ENCODE measurements at regions not wholly inside any gene's neighbourhood (a gene's known extent, or its start where the extent isn't known, plus 50 kb on each side); places are given as distances from the start of the nearest gene placed in this dataset.

DNA sequence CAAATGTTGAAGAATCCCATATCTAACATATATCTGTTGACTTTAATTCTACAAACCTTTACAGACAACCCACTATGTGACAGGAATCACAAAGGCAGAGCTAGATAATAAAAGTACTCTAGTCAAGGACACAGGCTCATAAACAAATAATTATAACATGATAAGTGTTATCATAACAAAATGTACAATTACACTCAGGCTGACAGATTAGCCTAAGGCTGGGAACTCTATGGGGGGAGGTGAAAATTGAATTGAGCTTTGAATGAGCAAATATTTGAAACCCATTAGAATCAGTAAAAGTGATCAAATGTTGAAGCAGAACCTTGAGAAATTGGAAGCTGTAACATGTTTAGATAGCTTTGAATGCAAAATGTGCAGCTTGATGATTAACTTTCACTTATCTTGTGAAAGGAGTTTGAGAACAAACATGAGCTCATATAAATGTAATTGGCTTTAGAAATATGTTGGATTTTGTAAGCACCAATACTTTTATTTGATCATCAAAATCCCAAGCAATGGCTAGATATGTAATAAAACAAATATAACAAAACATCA, 970.2 kb downstream of the SORCS3 start:
- Histone ChIP-seq H3K27me3 (ENCODE audit: control insufficient read depth in 2 of 2, insufficient read depth in 2 of 2, low read length in 2 of 2) (no peaks in the 10 kb centered on the region), H3K27ac (ENCODE audit: insufficient read depth, low read depth, low read length) (no peak overlapping the region), H3K36me3 (ENCODE audit: control insufficient read depth in 2 of 2, extremely low read depth in 1 of 2, insufficient read depth in 2 of 2, low read length in 2 of 2) (no peaks in the 10 kb centered on the region), H3K4me2 (ENCODE audit: insufficient read depth, low read length) (no peak overlapping the region), H2AFZ (ENCODE audit: low read depth, low read length) (no peak overlapping the region), H3K9me3 (replicated peaks; ENCODE audit: control insufficient read depth, insufficient read depth, low read length) (no peaks in the 10 kb centered on the region), H3K4me3 (replicated peaks in 1 of 3; ENCODE audit: insufficient read depth in 1 of 3, low read depth in 1 of 3, low read length in 3 of 3) (no peak overlapping the region), H4K20me1 (replicated peaks; ENCODE audit: control insufficient read depth, extremely low read depth, insufficient read depth, low read length) (no peaks in the 10 kb centered on the region), H3K79me2 (ENCODE audit: control insufficient read depth, insufficient read depth, low read length) (no peaks in the 10 kb centered on the region), H3K9me1 (replicated peaks; ENCODE audit: control insufficient read depth, extremely low read depth, insufficient read depth, low read length) (no peaks in the 10 kb centered on the region), H3K4me1 (ENCODE audit: control insufficient read depth, extremely low read depth, insufficient read depth, low read length) (no peaks in the 10 kb centered on the region), H3K9ac (replicated peaks; ENCODE audit: extremely low read depth, insufficient read depth, low read length) (no peak overlapping the region)
- dilution Hi-C loops (cut with MboI; ENCODE audit: extremely low pct_ligation_motif_present, low sequenced_read_pairs), result no loop called here
- ChIA-PET POLR2A (no interaction called here), CTCF (no interaction called here)
- DNase-seq (ENCODE audit: low read depth, low spot score) (no peak), FAIRE-seq (no peak)
- TF ChIP-seq EZH2 (IDR thresholded peaks at IDR 0.05; ENCODE audit: borderline replicate concordance, low read depth, low read length, severe bottlenecking) (no peak), FOS (IDR thresholded peaks at IDR 0.05; ENCODE audit: borderline replicate concordance, insufficient read depth, low read length) (no peak), MYC (IDR thresholded peaks at IDR 0.05; ENCODE audit: low read depth, low read length) (no peak), POLR2A (IDR thresholded peaks at IDR 0.05; ENCODE audit: low read depth, low read length) (no peak), GATA2 (IDR thresholded peaks at IDR 0.05; ENCODE audit: insufficient read depth, insufficient read length, low read depth, low read length) (no peak), POLR2AphosphoS5 (IDR thresholded peaks at IDR 0.05; ENCODE audit: insufficient read depth, low read depth, low read length) (no peak), JUN (IDR thresholded peaks at IDR 0.05; ENCODE audit: borderline replicate concordance, insufficient read depth, insufficient read length, low read depth) (no peak)
- TF ChIP-seq, protein P1, sequence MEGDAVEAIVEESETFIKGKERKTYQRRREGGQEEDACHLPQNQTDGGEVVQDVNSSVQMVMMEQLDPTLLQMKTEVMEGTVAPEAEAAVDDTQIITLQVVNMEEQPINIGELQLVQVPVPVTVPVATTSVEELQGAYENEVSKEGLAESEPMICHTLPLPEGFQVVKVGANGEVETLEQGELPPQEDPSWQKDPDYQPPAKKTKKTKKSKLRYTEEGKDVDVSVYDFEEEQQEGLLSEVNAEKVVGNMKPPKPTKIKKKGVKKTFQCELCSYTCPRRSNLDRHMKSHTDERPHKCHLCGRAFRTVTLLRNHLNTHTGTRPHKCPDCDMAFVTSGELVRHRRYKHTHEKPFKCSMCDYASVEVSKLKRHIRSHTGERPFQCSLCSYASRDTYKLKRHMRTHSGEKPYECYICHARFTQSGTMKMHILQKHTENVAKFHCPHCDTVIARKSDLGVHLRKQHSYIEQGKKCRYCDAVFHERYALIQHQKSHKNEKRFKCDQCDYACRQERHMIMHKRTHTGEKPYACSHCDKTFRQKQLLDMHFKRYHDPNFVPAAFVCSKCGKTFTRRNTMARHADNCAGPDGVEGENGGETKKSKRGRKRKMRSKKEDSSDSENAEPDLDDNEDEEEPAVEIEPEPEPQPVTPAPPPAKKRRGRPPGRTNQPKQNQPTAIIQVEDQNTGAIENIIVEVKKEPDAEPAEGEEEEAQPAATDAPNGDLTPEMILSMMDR (IDR thresholded peaks at IDR 0.05; ENCODE audit: extremely low read depth in 1 of 2, insufficient read depth in 1 of 2, low read depth in 1 of 2, low read length in 2 of 2), result no peak
- TF ChIP-seq, protein P2, sequence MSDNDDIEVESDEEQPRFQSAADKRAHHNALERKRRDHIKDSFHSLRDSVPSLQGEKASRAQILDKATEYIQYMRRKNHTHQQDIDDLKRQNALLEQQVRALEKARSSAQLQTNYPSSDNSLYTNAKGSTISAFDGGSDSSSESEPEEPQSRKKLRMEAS (IDR thresholded peaks at IDR 0.05; ENCODE audit: insufficient read depth, insufficient read length), result no peak
- no TSS peak for BruUV-seq (replicated peaks)
- intact Hi-C loops (cut with micrococcal nuclease), result no loop called here

Data from endothelial cell of umbilical vein (primary cell).